Endothelial cell of umbilical vein (primary cell): ENCODE measurements at regions not wholly inside any gene's neighbourhood (a gene's known extent, or its start where the extent isn't known, plus 50 kb on each side); places are given as distances from the start of the nearest gene placed in this dataset.

Source experiments
- BruUV-seq: library from RNA; stranded (reverse); fragments of 400-500 nt; replicated peaks from 2 replicates; lab custom pipeline; 2021; lab: Mats Ljungman, UMichigan
- CTCF ChIA-PET: fragments of 300-600, 350-600 bp; sonication (Branson Sonifier 250); formaldehyde crosslinking; loops from one replicate; lab custom pipeline; 2021; ENCODE audit warnings: antibody characterized with exemption, inconsistent platforms; lab: Charles Lee
- POLR2A ChIA-PET: fragments of 300-600, 350-600 bp; sonication (Branson Sonifier 250); formaldehyde crosslinking; loops from one replicate; lab custom pipeline; 2021; ENCODE audit warnings: antibody characterized with exemption, inconsistent platforms; lab: Charles Lee
- DNase-seq: peaks from one replicate; pipeline ENCODE4 v3.0.0-alpha.2; 2011; ENCODE audit warnings: low read depth, low spot score
- FAIRE-seq: peaks from 2 replicates; lab custom pipeline; 2011; peaks lifted over from hg19 to GRCh38; lab: Jason Lieb, UNC
- H2AFZ ChIP-seq: 2 replicates; pipeline ENCODE4 v1.6.0; 2012; ENCODE audit warnings: low read depth, low read length, control low read depth, inconsistent platforms
- H3K27ac ChIP-seq: 2 replicates; pipeline ENCODE4 v1.5.1; 2011; ENCODE audit warnings: low read depth, mild to moderate bottlenecking, control low read depth, low read length, moderate library complexity; ENCODE audit not compliant: insufficient read depth
- H3K27me3 ChIP-seq, 2 experiments: 2 replicates each; pipeline versions ENCODE4 v1.6.0 to v1.6.1; 2011; ENCODE audit warnings: low read length in 2 of 2, mixed read lengths in 1 of 2; ENCODE audit not compliant: control insufficient read depth in 2 of 2, insufficient read depth in 2 of 2
- H3K36me3 ChIP-seq, 2 experiments: 2 replicates in 1 of 2; 3 replicates in 1 of 2; pipeline ENCODE4 v1.5.1; 2011; ENCODE audit warnings: low read length in 2 of 2, mild to moderate bottlenecking in 1 of 2, moderate library complexity in 1 of 2; ENCODE audit not compliant: control insufficient read depth in 2 of 2, insufficient read depth in 2 of 2; ENCODE audit errors: extremely low read depth in 1 of 2
- H3K4me1 ChIP-seq: 3 replicates; pipeline ENCODE4 v1.5.1; 2011; ENCODE audit warnings: mild to moderate bottlenecking, low read length; ENCODE audit not compliant: control insufficient read depth, insufficient read depth; ENCODE audit errors: extremely low read depth
- H3K4me2 ChIP-seq: 2 replicates; pipeline ENCODE4 v1.6.1; 2011; ENCODE audit warnings: low read length, control low read depth, mixed read lengths; ENCODE audit not compliant: insufficient read depth
- H3K4me3 ChIP-seq, 3 experiments: fragments of 200-600 bp in 1 of 3; sonication (generic), shearing (Covaris generic) in 1 of 3; replicated peaks in 1 of 3; 2 replicates each; pipeline ENCODE4 v1.5.1; 2011 to 2016; ENCODE audit warnings: control low read depth in 3 of 3, low read length in 3 of 3, mild to moderate bottlenecking in 2 of 3, inconsistent platforms in 1 of 3, low read depth in 1 of 3, moderate library complexity in 1 of 3; ENCODE audit not compliant: insufficient read depth in 1 of 3
- H3K79me2 ChIP-seq: 2 replicates; pipeline ENCODE4 v1.6.0; 2012; ENCODE audit warnings: low read length, inconsistent platforms; ENCODE audit not compliant: control insufficient read depth, insufficient read depth
- H3K9ac ChIP-seq: replicated peaks from 2 replicates; pipeline ENCODE3; 2011; ENCODE audit warnings: low read length, control low read depth; ENCODE audit not compliant: insufficient read depth; ENCODE audit errors: extremely low read depth
- H3K9me1 ChIP-seq: replicated peaks from 3 replicates; pipeline ENCODE4 v1.6.0; 2011; ENCODE audit warnings: mild to moderate bottlenecking, low read length; ENCODE audit not compliant: control insufficient read depth, insufficient read depth; ENCODE audit errors: extremely low read depth
- H3K9me3 ChIP-seq: replicated peaks from 2 replicates; pipeline ENCODE4 v1.5.1; 2012; ENCODE audit warnings: low read length, inconsistent platforms; ENCODE audit not compliant: control insufficient read depth, insufficient read depth
- H4K20me1 ChIP-seq: replicated peaks from 2 replicates; pipeline ENCODE3; 2011; ENCODE audit warnings: mild to moderate bottlenecking, low read length; ENCODE audit not compliant: control insufficient read depth, insufficient read depth; ENCODE audit errors: extremely low read depth
- CTCF ChIP-seq, 2 donors: IDR thresholded peaks; 1 replicate in 1 of 2; 2 replicates in 1 of 2; pipeline ENCODE4 v1.5.1; 2011; ENCODE audit warnings: low read length in 2 of 2, mild to moderate bottlenecking in 2 of 2, moderate library complexity in 2 of 2, control low read depth in 1 of 2, inconsistent platforms in 1 of 2, low read depth in 1 of 2; ENCODE audit not compliant: insufficient read depth in 1 of 2; ENCODE audit errors: extremely low read depth in 1 of 2
- EZH2 ChIP-seq: IDR thresholded peaks from 2 replicates; pipeline ENCODE4 v1.6.1; 2012; ENCODE audit warnings: borderline replicate concordance, low read depth, mild to moderate bottlenecking, moderate library complexity, low read length, inconsistent platforms; ENCODE audit not compliant: severe bottlenecking
- FOS ChIP-seq: IDR thresholded peaks from 2 replicates; pipeline ENCODE4 v1.6.1; 2011; ENCODE audit warnings: mild to moderate bottlenecking, low read length, moderate library complexity, borderline replicate concordance; ENCODE audit not compliant: insufficient read depth
- GATA2 ChIP-seq: IDR thresholded peaks from 2 replicates; pipeline ENCODE4 v1.7.0; 2011; ENCODE audit warnings: low read depth, mild to moderate bottlenecking, moderate library complexity, mixed read lengths, low read length; ENCODE audit not compliant: insufficient read length, insufficient read depth
- JUN ChIP-seq: IDR thresholded peaks from 2 replicates; pipeline ENCODE4 v1.6.1; 2011; ENCODE audit warnings: borderline replicate concordance, low read depth; ENCODE audit not compliant: insufficient read length, insufficient read depth
- MYC ChIP-seq: IDR thresholded peaks from one replicate; pipeline ENCODE4 v1.6.1; 2011; ENCODE audit warnings: mild to moderate bottlenecking, low read depth, low read length
- POLR2A ChIP-seq: IDR thresholded peaks from 2 replicates; pipeline ENCODE4 v1.6.1; 2012; ENCODE audit warnings: low read depth, mild to moderate bottlenecking, control low read depth, low read length
- POLR2AphosphoS5 ChIP-seq: IDR thresholded peaks from 2 replicates; pipeline ENCODE4 v1.6.1; 2012; ENCODE audit warnings: low read depth, mild to moderate bottlenecking, control low read depth, low read length, moderate library complexity; ENCODE audit not compliant: insufficient read depth
- dilution Hi-C: fragments of 300-500 bp; cut with MboI; formaldehyde crosslinking; loops from one replicate; pipeline ENCODE4 v1.15.0; 2019; ENCODE audit warnings: low sequenced_read_pairs; ENCODE audit not compliant: extremely low pct_ligation_motif_present
- intact Hi-C: fragments of 100-400 bp; cut with micrococcal nuclease; formaldehyde crosslinking; loops from one replicate; pipeline ENCODE4 v1.10.0; 2022
- TF ChIP-seq, protein P1 (sequence below): IDR thresholded peaks from 2 replicates; pipeline ENCODE4 v1.6.1; 2011; ENCODE audit not compliant: insufficient read depth, insufficient read length

DNA sequence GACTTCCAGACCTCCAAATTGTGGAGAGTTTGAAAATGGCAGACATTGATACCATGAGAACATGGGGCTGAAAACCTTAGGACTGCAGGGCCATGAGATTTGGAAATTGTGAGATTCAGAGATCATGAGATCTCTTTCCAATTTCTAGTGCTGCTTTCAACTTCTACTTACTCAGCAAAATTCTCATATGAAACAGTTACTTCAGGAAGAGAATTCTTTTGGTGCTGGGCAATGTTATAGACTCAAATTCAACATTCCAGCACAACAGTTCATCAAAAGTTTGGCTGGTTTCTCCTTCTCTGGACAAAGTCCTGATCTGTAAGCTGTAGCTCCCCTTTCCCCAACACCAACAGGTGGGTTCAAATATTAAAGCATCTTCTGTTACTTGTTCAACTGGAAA, 506.9 kb upstream of the NECTIN3 start:
- POLR2A ChIA-PET, result no interaction called here
- intact Hi-C loops (no loop called here), dilution Hi-C loops (no loop called here)
- no peaks in the 10 kb centered on the region for H3K9me1 ChIP-seq
- H3K9ac ChIP-seq, result no peak overlapping the region
- H3K9me3 ChIP-seq, result no peaks in the 10 kb centered on the region
- DNase-seq (no peak), FAIRE-seq (no peak)
- H3K4me2 ChIP-seq, result no peak overlapping the region
- H3K79me2 ChIP-seq, result no peaks in the 10 kb centered on the region
- H3K27ac ChIP-seq, result no peak overlapping the region
- no peaks in the 10 kb centered on the region for H3K27me3 ChIP-seq
- no peak overlapping the region for H2AFZ ChIP-seq
- H4K20me1 ChIP-seq, result no peaks in the 10 kb centered on the region
- TF ChIP-seq POLR2A (no peak), FOS (no peak), JUN (no peak), POLR2AphosphoS5 (no peak), CTCF (IDR thresholded peaks at IDR 0.05; ENCODE audit: extremely low read depth in 1 of 2, insufficient read depth in 1 of 2, low read depth in 1 of 2, low read length in 2 of 2) (no peak), MYC (no peak)
- TF ChIP-seq, protein P1, sequence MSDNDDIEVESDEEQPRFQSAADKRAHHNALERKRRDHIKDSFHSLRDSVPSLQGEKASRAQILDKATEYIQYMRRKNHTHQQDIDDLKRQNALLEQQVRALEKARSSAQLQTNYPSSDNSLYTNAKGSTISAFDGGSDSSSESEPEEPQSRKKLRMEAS, result no peak
- H3K36me3 ChIP-seq, result no peaks in the 10 kb centered on the region
- no peaks in the 10 kb centered on the region for H3K4me1 ChIP-seq
- H3K4me3 ChIP-seq, result no peak overlapping the region
- CTCF ChIA-PET, result no interaction called here
- no TSS peak for BruUV-seq

GRCh38 chr3:110567029-110567428, 504.6 kb upstream of the NECTIN3 start:
- Histone ChIP-seq H3K79me2 (no peaks in the 10 kb centered on the region), H3K4me3 (no peak overlapping the region), H3K27ac (no peak overlapping the region), H3K4me2 (no peak overlapping the region), H2AFZ (no peak overlapping the region), H3K9me1 (no peaks in the 10 kb centered on the region), H3K9me3 (no peaks in the 10 kb centered on the region), H3K36me3 (no peaks in the 10 kb centered on the region), H3K9ac (no peak overlapping the region), H4K20me1 (no peaks in the 10 kb centered on the region), H3K27me3 (no peaks in the 10 kb centered on the region), H3K4me1 (no peaks in the 10 kb centered on the region)
- intact Hi-C loops (no loop called here), dilution Hi-C loops (no loop called here)
- no TSS peak for BruUV-seq
- ChIA-PET POLR2A (no interaction called here), CTCF (interaction anchor here (1.6 kb wide), 2 partner anchors 9 to 36 kb away, joined by 4 to 5 read pairs; no protein-coding TSS in a partner anchor)
- no peak for TF ChIP-seq JUN
- TF ChIP-seq FOS, result no peak
- no peak for TF ChIP-seq POLR2AphosphoS5
- TF ChIP-seq, protein P1, result no peak
- TF ChIP-seq MYC, result no peak
- TF ChIP-seq POLR2A, result no peak
- TF ChIP-seq CTCF (IDR thresholded peaks at IDR 0.05; ENCODE audit: extremely low read depth in 1 of 2, insufficient read depth in 1 of 2, low read depth in 1 of 2, low read length in 2 of 2), result no peak
- no peak for TF ChIP-seq GATA2
- TF ChIP-seq EZH2, result no peak
- DNase-seq (no peak), FAIRE-seq (no peak)
